Omental fat pad (tissue), 3 donors: ENCODE measurements at regions not wholly inside any gene's neighbourhood (a gene's known extent, or its start where the extent isn't known, plus 50 kb on each side); places are given as distances from the start of the nearest gene placed in this dataset.
A peak's percentile ranks its signal among the peaks of the same experiment; 100 is the strongest.

Experiments
- ATAC-seq: fragments of 150-250 bp; one replicate; pipeline ENCODE4 v1.9.1; 2016; ENCODE audit warnings: mild to moderate bottlenecking, moderate library complexity; ENCODE audit not compliant: low FRiP score
- DNase-seq: peaks from one replicate; pipeline ENCODE4 v3.0.0-alpha.2; 2019; ENCODE audit warnings: low spot score
- CTCF ChIP-seq, 3 donors: fragments of 450-650 bp; IDR thresholded peaks; one replicate each; pipeline ENCODE4 v1.5.1; 2016 to 2017; ENCODE audit warnings: antibody characterized with exemption in 3 of 3, mild to moderate bottlenecking in 3 of 3, moderate library complexity in 2 of 3

- ATAC-seq (no peak), DNase-seq (no peak)
- TF ChIP-seq CTCF (IDR thresholded peaks at IDR 0.05) = no peak
Observed at GRCh38 chr10:4538016-4538415, 288.0 kb upstream of the AKR1E2 start.

- ATAC-seq = no peak
Observed at GRCh38 chr10:4535521-4535920, 290.5 kb upstream of the AKR1E2 start.

GRCh38 chr10:4533621-4534020 is 292.4 kb upstream of the AKR1E2 start:
- ATAC-seq (peak; percentile 7), DNase-seq (no peak)
- no peak for TF ChIP-seq CTCF (IDR thresholded peaks at IDR 0.05)

More at GRCh38 chr10:4535521-4535920, 290.5 kb upstream of the AKR1E2 start:
- TF ChIP-seq CTCF (IDR thresholded peaks at IDR 0.05) = no peak
- DNase-seq = no peak

GRCh38 chr10:4532976-4533375 is 293.0 kb upstream of the AKR1E2 start:
- ATAC-seq (no peak), DNase-seq (no peak)
- no peak for TF ChIP-seq CTCF (IDR thresholded peaks at IDR 0.05)

GRCh38 chr10:4532467-4532866 is 293.5 kb upstream of the AKR1E2 start:
- DNase-seq = no peak
- ATAC-seq = peak; percentile 80

GRCh38 chr10:4532011-4532410 is 294.0 kb upstream of the AKR1E2 start:
- TF ChIP-seq CTCF (IDR thresholded peaks at IDR 0.05) = no peak
- ATAC-seq = no peak
- no peak for DNase-seq

More at GRCh38 chr10:4532467-4532866, 293.5 kb upstream of the AKR1E2 start:
- TF ChIP-seq CTCF (IDR thresholded peaks at IDR 0.05) = no peak

- ATAC-seq = no peak
- TF ChIP-seq CTCF (IDR thresholded peaks at IDR 0.05) = no peak
- no peak for DNase-seq
Observed at GRCh38 chr10:4529266-4529665, 296.7 kb upstream of the AKR1E2 start.
